AG04449 (cell line): ENCODE measurements at regions not wholly inside any gene's neighbourhood (a gene's known extent, or its start where the extent isn't known, plus 50 kb on each side); places are given as distances from the start of the nearest gene placed in this dataset.
"Not testable (repeated sequence)": the region's sequence is repeated elsewhere in the genome, so short reads cannot be mapped to it uniquely, and the experiment has no call there.

Source experiments
- CTCF ChIA-PET: fragments of 350-600 bp; formaldehyde crosslinking; extraction: SDS; loops from one replicate; lab custom pipeline; 2021; ENCODE audit warnings: antibody characterized with exemption; lab: Yijun Ruan, JAX
- POLR2A ChIA-PET: fragments of 400-600, 350-600 bp; formaldehyde crosslinking; extraction: SDS; loops from one replicate; lab custom pipeline; 2020; ENCODE audit warnings: antibody characterized with exemption, inconsistent platforms; lab: Yijun Ruan, JAX
- DNase-seq: peaks from one replicate; pipeline ENCODE4 v3.0.0-alpha.2; 2010; ENCODE audit warnings: low read depth, low spot score
- H3K4me3 ChIP-seq: 2 replicates; pipeline ENCODE4 v1.5.1; 2011; ENCODE audit warnings: low read depth, mild to moderate bottlenecking, control low read depth, low read length
- TF ChIP-seq, protein P1 (sequence below): IDR thresholded peaks from one replicate; pipeline ENCODE4 v1.5.1; 2011; ENCODE audit warnings: mild to moderate bottlenecking, moderate library complexity, low read length, control low read depth, inconsistent platforms; ENCODE audit not compliant: insufficient read depth; ENCODE audit errors: missing control alignments

DNA sequence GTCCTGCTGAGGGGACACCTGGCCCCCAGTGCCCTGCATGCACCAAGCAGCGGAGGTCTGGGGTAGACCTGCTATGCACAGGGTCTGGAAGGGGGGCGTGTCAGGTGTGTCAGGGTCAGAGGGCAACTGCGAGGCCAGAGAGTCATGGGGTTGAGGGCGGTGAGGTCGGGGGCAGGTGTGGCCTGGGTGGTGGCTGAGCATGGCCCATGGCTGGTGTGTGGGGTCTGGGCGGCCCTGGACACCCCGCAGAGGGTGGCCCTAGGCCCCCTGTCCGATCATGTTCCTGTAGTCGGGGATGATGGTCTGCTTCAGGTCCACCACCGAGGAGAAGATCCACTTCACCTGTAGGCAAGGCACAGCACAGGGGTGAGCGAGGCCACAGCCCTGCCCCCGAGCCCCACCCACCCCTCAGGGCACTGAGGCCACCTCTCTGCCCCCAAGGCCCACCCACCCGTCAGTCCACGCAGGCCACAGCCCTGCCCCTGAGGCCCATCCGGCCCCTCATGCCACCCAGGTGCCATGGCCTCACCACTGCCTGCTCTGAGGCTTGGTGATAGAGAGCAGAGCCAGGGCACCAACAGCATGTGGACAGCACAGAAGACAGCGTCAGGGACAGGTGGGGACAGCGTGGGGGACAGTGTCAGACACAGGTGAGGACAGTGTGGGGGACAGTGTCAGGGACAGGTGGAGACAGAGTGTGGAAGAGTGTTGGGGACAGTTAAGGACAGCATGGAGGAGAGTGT, 211.3 kb downstream of the TMEM121 start:
- no peak overlapping the region for H3K4me3 ChIP-seq
- TF ChIP-seq, protein P1, sequence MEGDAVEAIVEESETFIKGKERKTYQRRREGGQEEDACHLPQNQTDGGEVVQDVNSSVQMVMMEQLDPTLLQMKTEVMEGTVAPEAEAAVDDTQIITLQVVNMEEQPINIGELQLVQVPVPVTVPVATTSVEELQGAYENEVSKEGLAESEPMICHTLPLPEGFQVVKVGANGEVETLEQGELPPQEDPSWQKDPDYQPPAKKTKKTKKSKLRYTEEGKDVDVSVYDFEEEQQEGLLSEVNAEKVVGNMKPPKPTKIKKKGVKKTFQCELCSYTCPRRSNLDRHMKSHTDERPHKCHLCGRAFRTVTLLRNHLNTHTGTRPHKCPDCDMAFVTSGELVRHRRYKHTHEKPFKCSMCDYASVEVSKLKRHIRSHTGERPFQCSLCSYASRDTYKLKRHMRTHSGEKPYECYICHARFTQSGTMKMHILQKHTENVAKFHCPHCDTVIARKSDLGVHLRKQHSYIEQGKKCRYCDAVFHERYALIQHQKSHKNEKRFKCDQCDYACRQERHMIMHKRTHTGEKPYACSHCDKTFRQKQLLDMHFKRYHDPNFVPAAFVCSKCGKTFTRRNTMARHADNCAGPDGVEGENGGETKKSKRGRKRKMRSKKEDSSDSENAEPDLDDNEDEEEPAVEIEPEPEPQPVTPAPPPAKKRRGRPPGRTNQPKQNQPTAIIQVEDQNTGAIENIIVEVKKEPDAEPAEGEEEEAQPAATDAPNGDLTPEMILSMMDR = no peak
- DNase-seq = no peak
- ChIA-PET CTCF (no interaction called here), POLR2A (no interaction called here)

DNA sequence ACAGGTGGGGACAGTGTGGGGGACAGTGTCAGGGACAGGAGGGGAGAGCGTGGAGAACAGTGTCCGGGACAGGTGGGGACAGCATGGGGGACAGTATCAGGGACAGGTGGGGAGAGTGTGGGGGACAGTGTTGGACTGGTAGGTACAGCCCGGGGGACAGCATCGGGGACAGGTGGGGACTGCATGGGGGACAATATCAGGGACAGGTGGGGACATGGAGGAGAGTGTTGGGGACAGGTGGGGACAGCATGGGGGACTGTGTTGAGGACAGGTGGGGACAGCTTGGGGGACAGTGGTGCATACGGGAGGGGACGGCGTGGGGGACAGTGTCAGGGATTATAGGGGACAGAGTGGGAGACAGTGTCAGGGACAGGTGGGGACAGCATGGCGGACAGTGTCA, 212.3 kb downstream of the TMEM121 start:
- TF ChIP-seq, protein P1 = no peak
- ChIA-PET CTCF (no interaction called here), POLR2A (no interaction called here)
- H3K4me3 ChIP-seq = no peak overlapping the region
- DNase-seq = no peak

DNA sequence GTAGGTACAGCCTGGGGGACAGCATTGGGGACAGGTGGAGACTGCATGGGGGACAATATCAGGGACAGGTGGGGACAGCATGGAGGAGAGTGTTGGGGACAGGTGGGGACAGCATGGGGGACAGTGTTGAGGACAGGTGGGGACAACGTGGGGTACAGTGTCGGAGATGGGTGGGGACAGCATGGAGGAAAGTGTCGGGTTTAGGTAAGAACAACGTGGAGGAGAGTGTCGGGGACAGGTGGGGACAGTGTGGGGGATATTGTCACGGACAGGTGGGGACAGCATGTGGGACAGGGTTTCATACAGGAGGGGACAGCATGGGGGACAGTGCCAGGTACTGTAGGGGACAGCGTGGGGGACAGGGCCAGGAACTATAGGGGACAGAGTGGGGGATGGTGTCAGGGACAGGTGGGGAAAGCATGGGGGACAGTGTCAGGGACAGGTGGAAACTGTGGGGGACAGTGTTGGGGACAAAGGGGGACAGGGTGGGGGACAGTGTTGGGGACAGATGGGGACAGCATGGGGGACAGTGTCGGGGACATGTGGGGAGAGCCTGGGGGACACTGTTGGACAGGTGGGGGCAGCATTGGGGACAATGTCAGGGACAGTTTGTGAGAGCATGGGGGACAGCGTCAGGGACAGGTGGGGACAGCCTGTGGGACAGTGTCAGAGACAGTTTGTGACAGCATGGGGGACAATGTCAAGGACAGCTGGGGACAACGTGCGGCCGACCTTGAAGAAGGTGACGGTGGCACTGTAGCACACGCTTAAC, 213.1 kb downstream of the TMEM121 start:
- H3K4me3 ChIP-seq = no peak overlapping the region
- CTCF ChIA-PET = no interaction called here
- TF ChIP-seq, protein P1 = no peak
- no peak for DNase-seq
- POLR2A ChIA-PET = no interaction called here

DNA sequence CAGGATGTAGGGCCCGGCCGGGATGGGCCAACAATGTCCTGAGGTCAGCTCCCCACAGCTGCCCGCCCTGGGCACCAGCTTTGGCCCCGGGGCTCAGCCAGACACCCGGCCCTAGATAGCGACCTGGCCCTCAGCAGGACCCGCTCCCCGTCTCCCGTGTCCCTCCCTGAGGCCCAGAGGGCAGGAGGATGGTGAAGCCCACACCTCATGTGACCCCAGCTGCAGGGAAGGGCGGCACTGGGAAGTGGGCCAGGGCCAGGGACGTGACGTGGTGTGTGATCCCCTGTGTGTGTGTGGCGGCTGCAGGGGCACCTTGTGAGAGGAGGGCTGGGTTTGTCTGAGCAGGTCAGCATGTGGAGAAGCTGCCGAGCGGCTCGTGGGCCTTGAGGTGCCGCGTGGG, 213.9 kb downstream of the TMEM121 start:
- CTCF ChIA-PET, POLR2A ChIA-PET, H3K4me3 ChIP-seq, DNase-seq: not testable (repeated sequence)

DNA sequence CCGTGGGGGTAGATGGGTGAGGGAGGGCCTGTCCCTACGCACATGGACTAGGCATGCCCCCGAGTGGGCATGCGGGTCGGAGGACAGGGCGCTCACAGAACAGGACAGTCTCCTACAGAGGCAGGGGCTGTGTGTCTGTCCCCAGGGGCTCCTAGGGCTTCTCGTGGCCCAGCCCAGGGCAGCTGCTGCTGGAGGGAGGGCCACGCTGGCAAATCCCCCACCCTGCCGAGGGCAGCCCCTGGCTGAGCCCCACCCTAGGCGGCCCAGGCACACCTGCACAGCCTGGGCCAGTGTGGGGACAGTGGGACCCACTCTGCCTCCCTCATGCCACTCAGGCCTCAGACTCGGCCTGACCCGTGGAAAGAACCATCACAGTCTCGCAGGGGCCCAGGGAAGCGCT, 214.6 kb downstream of the TMEM121 start:
- POLR2A ChIA-PET, DNase-seq, H3K4me3 ChIP-seq, CTCF ChIA-PET: not testable (repeated sequence)

DNA sequence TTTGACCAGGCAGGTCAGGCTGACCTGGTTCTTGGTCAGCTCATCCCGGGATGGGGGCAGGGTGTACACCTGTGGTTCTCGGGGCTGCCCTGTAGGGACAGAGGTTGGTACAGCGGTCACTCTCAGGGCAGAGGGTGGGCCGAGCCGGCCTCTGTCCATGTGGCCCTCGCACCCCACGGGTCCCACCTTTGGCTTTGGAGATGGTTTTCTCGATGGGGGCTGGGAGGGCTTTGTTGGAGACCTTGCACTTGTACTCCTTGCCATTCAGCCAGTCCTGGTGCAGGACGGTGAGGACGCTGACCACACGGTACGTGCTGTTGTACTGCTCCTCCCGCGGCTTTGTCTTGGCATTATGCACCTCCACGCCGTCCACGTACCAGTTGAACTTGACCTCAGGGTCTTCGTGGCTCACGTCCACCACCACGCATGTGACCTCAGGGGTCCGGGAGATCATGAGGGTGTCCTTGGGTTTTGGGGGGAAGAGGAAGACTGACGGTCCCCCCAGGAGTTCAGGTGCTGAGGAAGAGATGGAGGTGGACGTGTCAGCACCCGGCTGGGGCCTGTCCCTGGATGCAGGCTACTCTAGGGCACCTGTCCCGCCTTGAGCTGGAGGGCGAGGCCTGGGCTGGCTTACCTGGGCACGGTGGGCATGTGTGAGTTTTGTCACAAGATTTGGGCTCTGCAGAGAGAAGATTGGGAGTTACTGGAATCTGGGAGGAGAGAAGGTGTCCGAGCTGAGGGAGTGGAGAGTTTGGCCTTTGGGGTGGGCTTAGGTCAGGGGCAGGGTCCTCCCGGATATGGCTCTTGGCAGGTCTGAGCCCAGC, 215.5 kb downstream of the TMEM121 start:
- DNase-seq, POLR2A ChIA-PET, CTCF ChIA-PET, H3K4me3 ChIP-seq: not testable (repeated sequence)

DNA sequence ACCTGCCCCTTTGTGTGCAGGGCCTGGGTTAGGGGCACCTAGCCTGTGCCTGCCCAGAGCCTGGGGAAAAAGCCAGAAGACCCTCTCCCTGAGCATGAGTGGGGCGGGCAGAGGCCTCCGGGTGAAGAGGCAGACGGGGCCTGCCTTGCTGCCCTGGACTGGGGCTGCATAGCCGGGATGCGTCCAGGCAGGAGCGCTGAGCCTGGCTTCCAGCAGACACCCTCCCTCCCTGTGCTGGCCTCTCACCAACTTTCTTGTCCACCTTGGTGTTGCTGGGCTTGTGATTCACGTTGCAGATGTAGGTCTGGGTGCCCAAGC, 216.1 kb downstream of the TMEM121 start:
- no peak for DNase-seq
- TF ChIP-seq, protein P1 = no peak
- POLR2A ChIA-PET = no interaction called here
- H3K4me3 ChIP-seq = no peak overlapping the region
- CTCF ChIA-PET = no interaction called here

DNA sequence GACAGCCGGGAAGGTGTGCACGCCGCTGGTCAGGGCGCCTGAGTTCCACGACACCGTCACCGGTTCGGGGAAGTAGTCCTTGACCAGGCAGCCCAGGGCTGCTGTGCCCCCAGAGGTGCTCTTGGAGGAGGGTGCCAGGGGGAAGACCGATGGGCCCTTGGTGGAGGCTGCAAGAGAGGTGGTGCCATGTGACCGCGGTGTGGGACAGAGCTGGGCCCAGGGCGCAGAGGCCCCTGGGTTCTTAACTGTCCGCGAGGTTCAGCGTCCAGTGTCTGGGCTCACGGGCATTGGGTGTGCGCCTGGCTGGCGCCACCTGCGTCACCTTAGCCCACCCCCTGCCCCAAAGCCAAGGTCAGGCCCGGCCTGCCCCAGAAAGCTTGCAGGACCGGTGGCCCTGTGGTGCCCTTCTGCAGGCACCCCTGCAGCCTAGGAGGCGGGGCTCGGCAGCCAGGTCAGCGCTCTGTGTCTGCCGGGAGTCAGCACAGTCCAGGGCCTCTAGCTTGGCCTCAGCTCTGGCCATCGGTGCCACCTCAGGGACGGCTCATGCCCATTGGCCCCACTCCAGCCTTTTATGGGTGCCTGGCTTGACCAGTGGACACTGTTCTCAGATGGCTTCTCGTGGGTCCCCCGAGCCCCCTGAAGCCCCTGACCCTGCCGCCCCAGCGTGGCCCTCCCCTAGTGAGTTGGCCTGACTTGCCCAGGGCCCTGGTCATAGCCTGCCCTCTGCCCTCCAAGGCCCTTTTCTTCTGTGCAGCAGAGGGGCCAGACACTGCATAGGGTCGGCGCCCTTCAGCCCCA, 216.7 kb downstream of the TMEM121 start:
- DNase-seq, POLR2A ChIA-PET, H3K4me3 ChIP-seq, CTCF ChIA-PET: not testable (repeated sequence)

DNA sequence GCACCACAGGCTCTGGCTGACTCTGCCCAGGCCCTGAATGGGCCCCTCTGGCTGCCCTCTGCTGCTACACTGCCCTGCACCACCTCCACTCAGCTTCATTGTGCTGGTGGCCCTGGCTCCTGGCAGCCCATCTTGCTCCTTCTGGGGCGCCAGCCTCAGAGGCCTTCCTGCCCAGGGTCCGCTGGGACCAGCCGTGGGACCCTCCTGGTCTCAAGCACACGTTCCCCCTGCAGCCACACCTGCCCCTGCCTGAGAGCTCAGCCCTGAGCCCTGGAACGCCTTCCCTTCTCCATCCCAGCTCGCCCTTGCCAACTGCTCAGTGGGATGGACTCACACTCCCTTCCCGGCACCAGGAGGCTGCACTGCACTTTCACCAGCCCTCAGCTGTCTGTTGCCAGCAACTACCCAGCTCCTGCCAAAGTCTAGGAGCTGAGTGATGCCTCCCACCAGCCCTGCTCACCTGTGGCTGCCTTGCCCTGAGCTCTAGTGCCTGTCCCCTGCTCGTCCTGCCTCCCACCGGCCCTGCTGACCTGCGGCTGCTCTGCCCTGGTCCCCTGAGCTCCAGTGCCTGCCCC, 217.9 kb downstream of the TMEM121 start:
- POLR2A ChIA-PET, CTCF ChIA-PET, DNase-seq, H3K4me3 ChIP-seq: not testable (repeated sequence)
